ENCODE measurements at regions not wholly inside any gene's neighbourhood (a gene's known extent, or its start where the extent isn't known, plus 50 kb on each side); places are given as distances from the start of the nearest gene placed in this dataset.
A peak's percentile ranks its signal among the peaks of the same experiment; 100 is the strongest.

DNA sequence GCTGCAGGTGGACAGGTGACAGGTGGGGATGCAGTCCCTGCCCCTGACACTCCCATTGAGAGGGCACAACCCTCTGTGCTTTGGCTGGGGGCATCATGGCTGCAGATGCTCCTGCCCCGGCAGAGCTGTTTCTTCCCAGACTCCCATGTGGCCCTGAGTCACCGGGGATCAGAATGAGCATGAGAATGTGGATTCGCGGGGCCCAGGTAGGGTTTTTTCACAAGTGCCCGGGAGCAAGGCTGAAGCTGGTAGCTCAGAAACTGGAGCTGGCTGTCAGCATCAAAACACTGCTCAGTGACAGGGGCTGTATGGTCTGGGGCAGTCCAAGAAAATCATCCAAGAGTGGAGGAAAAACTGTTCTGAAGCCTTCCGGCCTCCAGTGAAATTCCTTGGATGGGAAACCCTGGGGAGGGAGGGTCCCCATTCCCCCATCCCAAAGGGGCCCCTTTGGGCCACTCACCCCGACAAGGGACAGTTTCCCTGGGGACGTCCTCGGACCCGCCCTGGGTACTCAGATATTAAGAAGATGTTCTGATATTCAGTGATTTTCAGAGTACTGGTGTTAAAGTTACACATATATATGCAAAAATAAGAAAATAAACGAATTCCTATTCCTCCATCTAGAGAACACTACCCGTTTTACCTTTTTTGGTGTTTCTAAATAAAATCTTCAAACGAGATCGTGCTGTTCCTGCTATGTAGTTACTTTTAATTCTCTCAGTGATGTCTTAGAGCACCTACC is 120.1 kb upstream of the LPCAT1 start:
- TF ChIP-seq, protein P1, sequence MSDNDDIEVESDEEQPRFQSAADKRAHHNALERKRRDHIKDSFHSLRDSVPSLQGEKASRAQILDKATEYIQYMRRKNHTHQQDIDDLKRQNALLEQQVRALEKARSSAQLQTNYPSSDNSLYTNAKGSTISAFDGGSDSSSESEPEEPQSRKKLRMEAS (IDR thresholded peaks at IDR 0.05): no peak
- no peak for TF ChIP-seq RAD21 (IDR thresholded peaks at IDR 0.05; ENCODE audit: low read depth)
- no peak for TF ChIP-seq YY1 (IDR thresholded peaks at IDR 0.05; ENCODE audit: low read depth)
- TF ChIP-seq ZBTB7A (IDR thresholded peaks at IDR 0.05; ENCODE audit: low read depth): no peak
- TF ChIP-seq TEAD4 (IDR thresholded peaks at IDR 0.05): no peak
- TF ChIP-seq FOXM1 (IDR thresholded peaks at IDR 0.05; ENCODE audit: borderline replicate concordance, low read depth): no peak

DNA sequence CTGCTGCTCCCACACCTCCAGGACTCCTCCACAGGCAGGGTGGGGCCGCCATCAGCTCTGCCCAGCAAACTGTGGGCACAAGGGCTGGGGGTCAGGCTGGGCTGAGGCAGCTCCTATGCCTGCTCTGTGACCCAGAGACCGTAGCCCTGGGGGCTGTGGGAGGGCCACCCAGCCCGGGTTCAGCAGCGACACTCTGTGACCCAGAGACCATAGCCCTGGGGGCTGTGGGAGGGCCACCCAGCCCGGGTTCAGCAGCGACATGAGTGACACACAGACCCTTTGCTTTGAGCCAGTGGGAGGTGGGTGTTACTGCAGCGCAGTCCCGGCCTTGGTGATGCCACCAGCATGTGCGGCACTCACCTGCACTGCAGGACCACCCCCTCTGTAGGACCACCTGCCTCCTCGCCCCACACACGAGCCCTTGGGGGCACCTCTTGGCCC is 118.9 kb upstream of the LPCAT1 start:
- TF ChIP-seq EP300 (IDR thresholded peaks at IDR 0.05; ENCODE audit: borderline replicate concordance) (no peak), USF1 (IDR thresholded peaks at IDR 0.05) (no peak), YY1 (IDR thresholded peaks at IDR 0.05; ENCODE audit: low read depth) (no peak), CEBPB (IDR thresholded peaks at IDR 0.05) (no peak), CREB1 (IDR thresholded peaks at IDR 0.05; ENCODE audit: low read depth) (no peak), TEAD4 (IDR thresholded peaks at IDR 0.05) (no peak), FOXM1 (IDR thresholded peaks at IDR 0.05; ENCODE audit: borderline replicate concordance, low read depth) (no peak), TCF12 (IDR thresholded peaks at IDR 0.05; ENCODE audit: low read depth) (no peak)
- TF ChIP-seq, protein P1 (IDR thresholded peaks at IDR 0.05): no peak

- TF ChIP-seq CREB1 (IDR thresholded peaks at IDR 0.05; ENCODE audit: low read depth): no peak
- TF ChIP-seq NFIC (IDR thresholded peaks at IDR 0.05): no peak
- TF ChIP-seq RAD21 (IDR thresholded peaks at IDR 0.05; ENCODE audit: low read depth): no peak
- no peak for TF ChIP-seq EGR1 (IDR thresholded peaks at IDR 0.05)
- TF ChIP-seq TCF12 (IDR thresholded peaks at IDR 0.05; ENCODE audit: low read depth): no peak
- TF ChIP-seq TEAD4 (IDR thresholded peaks at IDR 0.05): no peak
Measured at GRCh38 chr5:1642221-1642620, 118.5 kb upstream of the LPCAT1 start.

DNA sequence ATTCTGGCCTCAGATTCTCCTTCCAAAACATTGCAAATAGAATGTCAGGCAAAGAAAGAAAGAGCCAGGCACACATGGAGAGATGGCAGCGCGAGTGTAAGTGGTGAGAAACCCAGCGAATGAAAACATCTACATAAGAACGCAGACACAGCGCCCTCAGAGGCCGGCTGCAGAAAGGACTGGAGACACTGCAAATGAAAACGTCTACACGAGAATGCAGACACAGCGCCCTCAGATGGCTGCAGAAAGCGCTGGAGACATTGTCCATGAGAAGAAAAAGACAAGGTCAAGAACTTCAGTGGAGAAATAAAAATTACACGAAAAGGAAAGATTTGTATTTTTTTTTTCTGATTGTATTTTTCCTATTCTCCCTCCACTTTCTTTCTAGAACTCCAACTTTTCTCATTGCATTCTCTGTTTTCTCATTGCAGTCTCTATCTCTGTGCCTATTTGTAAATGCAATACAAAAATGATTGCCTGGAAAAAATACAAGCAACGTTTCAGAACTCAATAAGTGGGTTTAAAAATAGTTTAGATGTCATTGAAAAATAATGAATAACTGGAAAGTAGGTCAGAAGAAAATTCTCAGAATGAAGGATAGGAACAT is 117.9 kb upstream of the LPCAT1 start:
- TF ChIP-seq RAD21 (IDR thresholded peaks at IDR 0.05; ENCODE audit: low read depth) (peak; percentile 84), TEAD4 (IDR thresholded peaks at IDR 0.05) (peak; percentile 49; the same call in 1 of the 2 replicates), TCF12 (IDR thresholded peaks at IDR 0.05; ENCODE audit: low read depth) (no peak)
- TF ChIP-seq, protein P1 (IDR thresholded peaks at IDR 0.05): no peak

DNA sequence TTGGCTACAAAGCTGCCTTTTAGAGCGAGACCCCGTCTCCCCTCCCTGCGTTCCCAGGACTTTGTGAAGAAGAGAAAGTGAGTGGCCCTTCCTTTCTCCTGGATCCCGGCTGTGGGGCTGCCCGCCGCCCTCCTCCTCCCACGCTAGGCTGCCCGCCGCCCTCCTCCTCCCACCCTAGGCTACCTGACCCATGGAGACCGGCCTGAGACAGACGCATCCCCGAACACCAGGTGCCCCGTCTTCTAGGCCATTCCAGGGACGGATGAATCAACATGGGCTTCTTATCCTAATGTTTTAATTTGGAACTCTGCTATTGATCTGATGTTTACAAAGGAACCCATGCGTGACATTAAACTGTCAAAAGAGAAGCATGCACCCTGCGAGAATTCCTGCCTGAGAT is 117.3 kb upstream of the LPCAT1 start:
- TF ChIP-seq RAD21 (IDR thresholded peaks at IDR 0.05; ENCODE audit: low read depth) (no peak), USF1 (IDR thresholded peaks at IDR 0.05) (no peak), REST (IDR thresholded peaks at IDR 0.05; ENCODE audit: low read depth) (no peak), ZBTB7A (IDR thresholded peaks at IDR 0.05; ENCODE audit: low read depth) (no peak), CREB1 (IDR thresholded peaks at IDR 0.05; ENCODE audit: low read depth) (no peak), CEBPB (IDR thresholded peaks at IDR 0.05) (no peak), EGR1 (IDR thresholded peaks at IDR 0.05) (no peak), YY1 (IDR thresholded peaks at IDR 0.05; ENCODE audit: low read depth) (no peak), TAF1 (IDR thresholded peaks at IDR 0.05; ENCODE audit: low read depth) (no peak), EP300 (IDR thresholded peaks at IDR 0.05; ENCODE audit: borderline replicate concordance) (no peak), NFIC (IDR thresholded peaks at IDR 0.05) (no peak), FOXM1 (IDR thresholded peaks at IDR 0.05; ENCODE audit: borderline replicate concordance, low read depth) (no peak), TEAD4 (IDR thresholded peaks at IDR 0.05) (no peak), TCF12 (IDR thresholded peaks at IDR 0.05; ENCODE audit: low read depth) (no peak)
- TF ChIP-seq, protein P1 (IDR thresholded peaks at IDR 0.05): no peak

DNA sequence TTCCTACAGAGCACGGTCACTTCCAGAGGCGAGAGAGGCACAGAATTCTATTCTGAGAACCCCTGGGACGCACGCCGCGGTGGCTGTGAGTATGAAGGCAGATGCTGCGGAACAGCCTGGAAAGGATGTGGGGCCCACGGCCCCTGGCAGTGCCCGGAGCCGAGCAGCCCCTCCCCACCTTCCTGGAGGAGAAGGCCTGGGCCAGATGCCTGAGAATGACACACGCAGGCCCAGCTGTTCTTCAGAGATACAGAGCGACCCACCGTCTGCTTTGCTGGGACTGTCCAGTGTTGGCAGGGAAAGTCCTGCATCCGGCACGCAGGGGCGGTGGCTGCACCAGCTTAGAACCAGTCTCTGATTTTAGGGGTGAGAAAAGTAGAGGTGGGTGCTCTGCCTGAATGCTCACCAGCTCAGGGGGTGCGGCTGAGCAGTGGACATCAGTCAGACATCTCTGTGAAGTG is 116.7 kb upstream of the LPCAT1 start:
- TF ChIP-seq ZBTB7A (IDR thresholded peaks at IDR 0.05; ENCODE audit: low read depth): no peak
- TF ChIP-seq EP300 (IDR thresholded peaks at IDR 0.05; ENCODE audit: borderline replicate concordance): no peak
- TF ChIP-seq YY1 (IDR thresholded peaks at IDR 0.05; ENCODE audit: low read depth): no peak
- no peak for TF ChIP-seq USF1 (IDR thresholded peaks at IDR 0.05)
- no peak for TF ChIP-seq CREB1 (IDR thresholded peaks at IDR 0.05; ENCODE audit: low read depth)
- TF ChIP-seq, protein P1 (IDR thresholded peaks at IDR 0.05): no peak
- TF ChIP-seq TEAD4 (IDR thresholded peaks at IDR 0.05): no peak
- TF ChIP-seq TCF12 (IDR thresholded peaks at IDR 0.05; ENCODE audit: low read depth): no peak
- TF ChIP-seq FOXM1 (IDR thresholded peaks at IDR 0.05; ENCODE audit: borderline replicate concordance, low read depth): no peak
- no peak for TF ChIP-seq REST (IDR thresholded peaks at IDR 0.05; ENCODE audit: low read depth)
- no peak for TF ChIP-seq RAD21 (IDR thresholded peaks at IDR 0.05; ENCODE audit: low read depth)
- TF ChIP-seq NFIC (IDR thresholded peaks at IDR 0.05): no peak
